HG03460 (cell line): ENCODE measurements at regions not wholly inside any gene's neighbourhood (a gene's known extent, or its start where the extent isn't known, plus 50 kb on each side); places are given as distances from the start of the nearest gene placed in this dataset.
A peak's percentile ranks its signal among the peaks of the same experiment; 100 is the strongest.
"Not testable (repeated sequence)": the region's sequence is repeated elsewhere in the genome, so short reads cannot be mapped to it uniquely, and the experiment has no call there.

Experiments
- ATAC-seq: cut with Tn5 transposase; IDR thresholded peaks from one replicate; pipeline ENCODE4 v1.9.1; 2021; ENCODE audit not compliant: unreplicated experiment

GRCh38 chr5:50501491-50502228 is 60.6 kb upstream of the EMB start:
- peak; percentile 99 for ATAC-seq

GRCh38 chr5:50513028-50513457 is 72.0 kb upstream of the EMB start:
- ATAC-seq, result not testable (repeated sequence)

GRCh38 chr5:50521060-50521459 is 80.0 kb upstream of the EMB start:
- ATAC-seq, result not testable (repeated sequence)

GRCh38 chr5:50527514-50528060 is 86.5 kb upstream of the EMB start:
- ATAC-seq, result not testable (repeated sequence)

- no peak for ATAC-seq
Observed at GRCh38 chr5:50535393-50535792, 94.3 kb upstream of the EMB start.

GRCh38 chr5:50537534-50537933 is 96.4 kb upstream of the EMB start:
- ATAC-seq, result not testable (repeated sequence)

- peak; percentile 95 for ATAC-seq
Observed at GRCh38 chr5:50547303-50547702, 106.2 kb upstream of the EMB start.

GRCh38 chr5:50550267-50550666 is 109.2 kb upstream of the EMB start:
- no peak for ATAC-seq

- ATAC-seq, result no peak
Observed at GRCh38 chr5:50550993-50551392, 109.9 kb upstream of the EMB start.

GRCh38 chr5:50553560-50553984 is 112.5 kb upstream of the EMB start:
- ATAC-seq, result no peak

- not testable (repeated sequence) for ATAC-seq
Observed at GRCh38 chr5:50558640-50559039, 107.8 kb upstream of the PARP8 start.

GRCh38 chr5:50559955-50560354 is 106.5 kb upstream of the PARP8 start:
- ATAC-seq, result no peak

GRCh38 chr5:50562694-50563093 is 103.7 kb upstream of the PARP8 start:
- no peak for ATAC-seq

- peak; percentile 89 for ATAC-seq
Observed at GRCh38 chr5:50564079-50564478, 102.4 kb upstream of the PARP8 start.

GRCh38 chr5:50564558-50564957 is 101.9 kb upstream of the PARP8 start:
- ATAC-seq, result no peak

GRCh38 chr5:50574121-50574520 is 92.3 kb upstream of the PARP8 start:
- no peak for ATAC-seq

GRCh38 chr5:50575740-50576139 is 90.7 kb upstream of the PARP8 start:
- ATAC-seq, result no peak

- ATAC-seq, result no peak
Observed at GRCh38 chr5:50576265-50576664, 90.2 kb upstream of the PARP8 start.

- ATAC-seq, result no peak
Observed at GRCh38 chr5:50576686-50577256, 89.7 kb upstream of the PARP8 start.

GRCh38 chr5:50580506-50580905 is 85.9 kb upstream of the PARP8 start:
- ATAC-seq, result no peak

GRCh38 chr5:50581845-50582244 is 84.6 kb upstream of the PARP8 start:
- not testable (repeated sequence) for ATAC-seq

- ATAC-seq, result no peak
Observed at GRCh38 chr5:50582699-50583098, 83.7 kb upstream of the PARP8 start.
